ENCODE measurements at regions not wholly inside any gene's neighbourhood (a gene's known extent, or its start where the extent isn't known, plus 50 kb on each side); places are given as distances from the start of the nearest gene placed in this dataset.
"Not testable (repeated sequence)": the region's sequence is repeated elsewhere in the genome, so short reads cannot be mapped to it uniquely, and the experiment has no call there.

GRCh38 chr17:31650756-31651520 lies 208.1 kb downstream of the COPRS start:
- Mint-ChIP-seq H3K27me3 (ENCODE audit: low read depth) (peaks cover 5% of the 10 kb centered on the region), H3K9me3 (no peaks in the 10 kb centered on the region), H3K4me1 (ENCODE audit: low read depth) (no peaks in the 10 kb centered on the region), H3K27ac (no peak overlapping the region), H3K4me3 (ENCODE audit: low read depth) (no peak overlapping the region), H3K36me3 (ENCODE audit: low read depth) (no peaks in the 10 kb centered on the region)
- intact Hi-C loops (cut with micrococcal nuclease), result no loop called here
- no peak for DNase-seq (ENCODE audit: low spot score)

- Mint-ChIP-seq H3K9me3 (no peaks in the 10 kb centered on the region), H3K27me3 (ENCODE audit: low read depth) (peaks cover 5% of the 10 kb centered on the region), H3K27ac (no peak overlapping the region), H3K4me3 (ENCODE audit: low read depth) (no peak overlapping the region), H3K36me3 (ENCODE audit: low read depth) (no peaks in the 10 kb centered on the region), H3K4me1 (ENCODE audit: low read depth) (no peaks in the 10 kb centered on the region)
- no peak for DNase-seq (ENCODE audit: low spot score)
- intact Hi-C loops (cut with micrococcal nuclease), result no loop called here
These were observed 209.7 kb downstream of the COPRS start for GRCh38 chr17:31649302-31649701.

GRCh38 chr17:31647661-31648060 lies 211.4 kb downstream of the COPRS start:
- no peak for DNase-seq (ENCODE audit: low spot score)
- Mint-ChIP-seq H3K27ac (no peak overlapping the region), H3K4me3 (ENCODE audit: low read depth) (no peak overlapping the region), H3K36me3 (ENCODE audit: low read depth) (no peaks in the 10 kb centered on the region), H3K27me3 (ENCODE audit: low read depth) (peaks cover 5% of the 10 kb centered on the region), H3K9me3 (peaks cover 4% of the 10 kb centered on the region), H3K4me1 (ENCODE audit: low read depth) (no peaks in the 10 kb centered on the region)
- intact Hi-C loops (cut with micrococcal nuclease), result no loop called here

- Mint-ChIP-seq H3K4me1 (ENCODE audit: low read depth) (no peaks in the 10 kb centered on the region), H3K36me3 (ENCODE audit: low read depth) (no peaks in the 10 kb centered on the region), H3K27ac (no peak overlapping the region), H3K9me3 (peaks cover 4% of the 10 kb centered on the region), H3K27me3 (ENCODE audit: low read depth) (peaks cover 3% of the 10 kb centered on the region), H3K4me3 (ENCODE audit: low read depth) (no peak overlapping the region)
- no peak for DNase-seq (ENCODE audit: low spot score)
- intact Hi-C loops (cut with micrococcal nuclease), result no loop called here
These were observed 212.4 kb downstream of the COPRS start for GRCh38 chr17:31646642-31647041.

GRCh38 chr17:31645351-31645750 lies 213.7 kb downstream of the COPRS start:
- H3K4me3 Mint-ChIP-seq (ENCODE audit: low read depth), result no peak overlapping the region
- H3K4me1 Mint-ChIP-seq (ENCODE audit: low read depth), result no peaks in the 10 kb centered on the region
- peaks cover 7% of the 10 kb centered on the region for H3K9me3 Mint-ChIP-seq
- no peaks in the 10 kb centered on the region for H3K36me3 Mint-ChIP-seq (ENCODE audit: low read depth)
- DNase-seq (ENCODE audit: low spot score), result no peak
- intact Hi-C loops (cut with micrococcal nuclease), result no loop called here
- no peak overlapping the region for H3K27ac Mint-ChIP-seq
- peaks cover under 1% of the 10 kb centered on the region for H3K27me3 Mint-ChIP-seq (ENCODE audit: low read depth)

GRCh38 chr17:31631766-31632165 lies 227.3 kb downstream of the COPRS start:
- intact Hi-C loops (cut with micrococcal nuclease), result no loop called here
- Mint-ChIP-seq H3K27ac (no peak overlapping the region), H3K9me3 (peaks cover under 1% of the 10 kb centered on the region), H3K4me3 (ENCODE audit: low read depth) (no peak overlapping the region), H3K4me1 (ENCODE audit: low read depth) (no peaks in the 10 kb centered on the region), H3K36me3 (ENCODE audit: low read depth) (no peaks in the 10 kb centered on the region), H3K27me3 (ENCODE audit: low read depth) (peaks cover 16% of the 10 kb centered on the region)
- DNase-seq (ENCODE audit: low spot score), result no peak

- H3K36me3 Mint-ChIP-seq (ENCODE audit: low read depth); intact Hi-C loops (cut with micrococcal nuclease); H3K27ac Mint-ChIP-seq; H3K4me3 Mint-ChIP-seq (ENCODE audit: low read depth); H3K9me3 Mint-ChIP-seq; DNase-seq (ENCODE audit: low spot score); H3K4me1 Mint-ChIP-seq (ENCODE audit: low read depth): not testable (repeated sequence)
- peaks cover 18% of the 10 kb centered on the region for H3K27me3 Mint-ChIP-seq (ENCODE audit: low read depth)
These were observed 228.2 kb downstream of the COPRS start for GRCh38 chr17:31630866-31631265.

- no peak overlapping the region for H3K4me3 Mint-ChIP-seq (ENCODE audit: low read depth)
- no peaks in the 10 kb centered on the region for H3K36me3 Mint-ChIP-seq (ENCODE audit: low read depth)
- intact Hi-C loops (cut with micrococcal nuclease), result no loop called here
- no peak for DNase-seq (ENCODE audit: low spot score)
- H3K27me3 Mint-ChIP-seq (ENCODE audit: low read depth), result peaks cover 15% of the 10 kb centered on the region
- H3K9me3 Mint-ChIP-seq, result peaks cover 5% of the 10 kb centered on the region
- H3K27ac Mint-ChIP-seq, result no peak overlapping the region
- no peaks in the 10 kb centered on the region for H3K4me1 Mint-ChIP-seq (ENCODE audit: low read depth)
These were observed 229.2 kb downstream of the COPRS start for GRCh38 chr17:31629696-31630470.

- Mint-ChIP-seq H3K9me3 (peaks cover 17% of the 10 kb centered on the region), H3K36me3 (ENCODE audit: low read depth) (no peaks in the 10 kb centered on the region), H3K4me3 (ENCODE audit: low read depth) (no peak overlapping the region), H3K27ac (no peak overlapping the region), H3K27me3 (ENCODE audit: low read depth) (peaks cover 12% of the 10 kb centered on the region), H3K4me1 (ENCODE audit: low read depth) (peaks cover 2% of the 10 kb centered on the region)
- intact Hi-C loops (cut with micrococcal nuclease), result no loop called here
- no peak for DNase-seq (ENCODE audit: low spot score)
These were observed 231.1 kb downstream of the COPRS start for GRCh38 chr17:31627960-31628359.

- Mint-ChIP-seq H3K36me3 (ENCODE audit: low read depth) (no peaks in the 10 kb centered on the region), H3K27me3 (ENCODE audit: low read depth) (peaks cover 12% of the 10 kb centered on the region), H3K4me1 (ENCODE audit: low read depth) (peaks cover 2% of the 10 kb centered on the region), H3K9me3 (peaks cover 20% of the 10 kb centered on the region), H3K27ac (no peak overlapping the region), H3K4me3 (ENCODE audit: low read depth) (no peak overlapping the region)
- no peak for DNase-seq (ENCODE audit: low spot score)
- intact Hi-C loops (cut with micrococcal nuclease), result no loop called here
These were observed 232.5 kb downstream of the RAB11FIP4 start for GRCh38 chr17:31623990-31624389.

- Mint-ChIP-seq H3K27ac (no peak overlapping the region), H3K27me3 (ENCODE audit: low read depth) (peaks cover 8% of the 10 kb centered on the region), H3K9me3 (peaks cover 20% of the 10 kb centered on the region), H3K4me3 (ENCODE audit: low read depth) (no peak overlapping the region), H3K36me3 (ENCODE audit: low read depth) (no peaks in the 10 kb centered on the region), H3K4me1 (ENCODE audit: low read depth) (peaks cover 2% of the 10 kb centered on the region)
- intact Hi-C loops (cut with micrococcal nuclease), result no loop called here
- no peak for DNase-seq (ENCODE audit: low spot score)
These were observed 231.0 kb downstream of the RAB11FIP4 start for GRCh38 chr17:31622500-31622899.

- DNase-seq (ENCODE audit: low spot score), result no peak
- Mint-ChIP-seq H3K4me3 (ENCODE audit: low read depth) (no peak overlapping the region), H3K36me3 (ENCODE audit: low read depth) (no peaks in the 10 kb centered on the region), H3K27me3 (ENCODE audit: low read depth) (peaks cover 6% of the 10 kb centered on the region), H3K4me1 (ENCODE audit: low read depth) (peaks cover 2% of the 10 kb centered on the region), H3K9me3 (peaks cover 20% of the 10 kb centered on the region), H3K27ac (no peak overlapping the region)
- intact Hi-C loops (cut with micrococcal nuclease), result no loop called here
These were observed 230.1 kb downstream of the RAB11FIP4 start for GRCh38 chr17:31621566-31621965.

GRCh38 chr17:31611053-31611452 lies 219.6 kb downstream of the RAB11FIP4 start:
- DNase-seq (ENCODE audit: low spot score); H3K4me3 Mint-ChIP-seq (ENCODE audit: low read depth); H3K27me3 Mint-ChIP-seq (ENCODE audit: low read depth); H3K4me1 Mint-ChIP-seq (ENCODE audit: low read depth); H3K9me3 Mint-ChIP-seq; H3K36me3 Mint-ChIP-seq (ENCODE audit: low read depth); intact Hi-C loops (cut with micrococcal nuclease); H3K27ac Mint-ChIP-seq: not testable (repeated sequence)
